ENCODE measurements at regions not wholly inside any gene's neighbourhood (a gene's known extent, or its start where the extent isn't known, plus 50 kb on each side); places are given as distances from the start of the nearest gene placed in this dataset.

GRCh38 chr21:35352066-35352770, 303.1 kb upstream of the RUNX1 start:
- Histone ChIP-seq H3K4me1 (ENCODE audit: control insufficient read depth, insufficient read depth, low read length) (no peaks in the 10 kb centered on the region), H3K27ac (ENCODE audit: low read length) (no peak overlapping the region), H3K4me3 (ENCODE audit: low read depth in 2 of 2, low read length in 2 of 2) (no peak overlapping the region), H3K36me3 (ENCODE audit: control insufficient read depth, insufficient read depth, low read length) (no peaks in the 10 kb centered on the region), H3K27me3 (ENCODE audit: control insufficient read depth, insufficient read depth, low read length) (no peaks in the 10 kb centered on the region), H3K9me3 (ENCODE audit: control insufficient read depth, insufficient read depth, low read depth, low read length) (no peaks in the 10 kb centered on the region)
- TF ChIP-seq SIN3A (IDR thresholded peaks at IDR 0.05; ENCODE audit: borderline replicate concordance, insufficient read depth, low read depth, low read length) (no peak), TCF7L2 (IDR thresholded peaks at IDR 0.05; ENCODE audit: low read depth, low read length) (no peak), CTCF (IDR thresholded peaks at IDR 0.05) (no peak), POLR2AphosphoS5 (IDR thresholded peaks at IDR 0.05; ENCODE audit: low read depth, low read length) (no peak), REST (IDR thresholded peaks at IDR 0.05; ENCODE audit: insufficient read depth in 1 of 2, low read depth in 2 of 2, low read length in 1 of 2) (no peak)
- no TSS peak for BruUV-seq (replicated peaks)
- DNase-seq (ENCODE audit: low read depth, low spot score): no peak
- CTCF ChIA-PET: no interaction called here
- POLR2A ChIA-PET: no interaction called here
- in situ Hi-C loops (cut with HindIII; ENCODE audit: low pct_unique_long_range_greater_than_20kb, low sequenced_read_pairs): no loop called here
- intact Hi-C loops (cut with micrococcal nuclease; ENCODE audit: unreplicated experiment): no loop called here
- no peak for ATAC-seq

GRCh38 chr21:35351434-35351833, 302.3 kb upstream of the RUNX1 start:
- ATAC-seq (no peak), DNase-seq (ENCODE audit: low read depth, low spot score) (no peak)
- BruUV-seq (replicated peaks): no TSS peak
- POLR2A ChIA-PET: no interaction called here
- Histone ChIP-seq H3K4me1 (ENCODE audit: control insufficient read depth, insufficient read depth, low read length) (no peaks in the 10 kb centered on the region), H3K4me3 (ENCODE audit: low read depth in 2 of 2, low read length in 2 of 2) (no peak overlapping the region), H3K9me3 (ENCODE audit: control insufficient read depth, insufficient read depth, low read depth, low read length) (no peaks in the 10 kb centered on the region), H3K27ac (ENCODE audit: low read length) (no peak overlapping the region), H3K36me3 (ENCODE audit: control insufficient read depth, insufficient read depth, low read length) (no peaks in the 10 kb centered on the region), H3K27me3 (ENCODE audit: control insufficient read depth, insufficient read depth, low read length) (no peaks in the 10 kb centered on the region)
- intact Hi-C loops (cut with micrococcal nuclease; ENCODE audit: unreplicated experiment): no loop called here
- CTCF ChIA-PET: no interaction called here
- in situ Hi-C loops (cut with HindIII; ENCODE audit: low pct_unique_long_range_greater_than_20kb, low sequenced_read_pairs): no loop called here
- TF ChIP-seq POLR2AphosphoS5 (IDR thresholded peaks at IDR 0.05; ENCODE audit: low read depth, low read length) (no peak), TCF7L2 (IDR thresholded peaks at IDR 0.05; ENCODE audit: low read depth, low read length) (no peak), REST (IDR thresholded peaks at IDR 0.05; ENCODE audit: insufficient read depth in 1 of 2, low read depth in 2 of 2, low read length in 1 of 2) (no peak), SIN3A (IDR thresholded peaks at IDR 0.05; ENCODE audit: borderline replicate concordance, insufficient read depth, low read depth, low read length) (no peak), CTCF (IDR thresholded peaks at IDR 0.05) (no peak)
